Activated CD8-positive, alpha-beta memory T cell treated with anti-CD3 and anti-CD28 coated beads for 36 hours (primary cell): ENCODE measurements at regions not wholly inside any gene's neighbourhood (a gene's known extent, or its start where the extent isn't known, plus 50 kb on each side); places are given as distances from the start of the nearest gene placed in this dataset.

Source experiments
- CTCF ChIA-PET: fragments of 350-600 bp; sonication (Branson Sonifier 250); formaldehyde crosslinking; loops from one replicate; lab custom pipeline; 2021; ENCODE audit warnings: antibody characterized with exemption; lab: Charles Lee
- POLR2A ChIA-PET: fragments of 350-600 bp; sonication (Branson Sonifier 250); formaldehyde crosslinking; loops from one replicate; lab custom pipeline; 2021; ENCODE audit warnings: antibody characterized with exemption; lab: Charles Lee

GRCh38 chr2:239567786-239568185, 167.0 kb upstream of the HDAC4 start:
- CTCF ChIA-PET, result no interaction called here
- POLR2A ChIA-PET, result no interaction called here

GRCh38 chr2:239566995-239567568, 166.3 kb upstream of the HDAC4 start:
- CTCF ChIA-PET, result no interaction called here

GRCh38 chr2:239566162-239566994, 165.6 kb upstream of the HDAC4 start:
- CTCF ChIA-PET, result no interaction called here

More at GRCh38 chr2:239566995-239567568, 166.3 kb upstream of the HDAC4 start:
- POLR2A ChIA-PET, result no interaction called here

DNA sequence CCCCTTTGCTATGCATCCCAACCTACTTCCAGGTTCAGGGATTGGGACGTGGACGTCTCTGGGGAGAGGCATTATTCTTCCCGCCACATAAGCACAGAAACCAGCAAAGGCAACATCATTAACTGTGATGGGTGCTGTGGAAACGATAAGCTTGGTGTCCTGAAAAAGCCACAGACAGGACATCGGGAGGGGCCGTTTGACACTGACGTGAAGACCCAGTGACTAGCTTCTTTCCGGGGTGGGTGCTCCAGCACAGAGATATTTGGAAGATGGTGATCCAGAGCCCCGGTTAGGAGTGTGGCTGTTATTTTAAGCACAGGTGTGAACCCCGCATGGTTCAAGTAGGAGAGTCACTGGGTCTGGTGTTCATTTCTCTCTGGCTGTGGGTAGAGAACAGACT, 163.8 kb upstream of the HDAC4 start:
- POLR2A ChIA-PET, result no interaction called here
- CTCF ChIA-PET, result no interaction called here

More at GRCh38 chr2:239566162-239566994, 165.6 kb upstream of the HDAC4 start:
- POLR2A ChIA-PET, result interaction anchor here (0.5 kb wide), 1 partner anchor 282 kb away, joined by 3 read pairs; no protein-coding TSS in a partner anchor

- ChIA-PET POLR2A (no interaction called here), CTCF (no interaction called here)
Observed at GRCh38 chr2:239563561-239563960, 162.7 kb upstream of the HDAC4 start.

DNA sequence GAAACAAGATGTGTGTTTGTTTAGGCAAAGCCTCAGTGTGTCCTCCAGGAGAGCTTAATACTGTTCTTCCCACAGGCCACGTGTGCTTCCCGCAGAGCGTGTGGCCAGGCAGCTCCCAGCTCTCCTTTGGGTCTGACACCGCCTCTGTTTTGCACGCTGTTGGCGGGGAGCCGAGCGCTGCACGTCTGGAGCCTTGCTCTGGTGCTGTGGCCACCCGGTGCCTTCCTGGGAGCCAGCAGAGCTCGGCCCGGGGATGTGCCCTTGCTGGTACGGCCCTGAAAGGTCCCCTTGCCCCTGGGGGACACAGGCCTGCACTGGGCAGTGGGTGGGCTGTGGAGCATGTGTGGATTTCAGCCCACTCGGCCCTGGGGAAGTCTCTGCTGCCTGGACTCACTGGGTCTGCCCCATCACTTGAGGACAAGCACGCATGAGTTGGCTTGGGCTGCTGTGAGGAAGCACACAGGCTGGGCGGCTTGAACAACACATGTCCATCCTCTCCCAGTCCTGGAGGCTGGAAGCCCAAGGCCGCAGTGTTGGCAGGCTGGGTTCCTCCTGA, 160.7 kb upstream of the HDAC4 start:
- ChIA-PET CTCF (no interaction called here), POLR2A (no interaction called here)

- ChIA-PET POLR2A (no interaction called here), CTCF (no interaction called here)
Observed at GRCh38 chr2:239559417-239560261, 158.8 kb upstream of the HDAC4 start.

GRCh38 chr2:239558661-239559060, 157.8 kb upstream of the HDAC4 start:
- POLR2A ChIA-PET, result no interaction called here
- CTCF ChIA-PET, result no interaction called here

DNA sequence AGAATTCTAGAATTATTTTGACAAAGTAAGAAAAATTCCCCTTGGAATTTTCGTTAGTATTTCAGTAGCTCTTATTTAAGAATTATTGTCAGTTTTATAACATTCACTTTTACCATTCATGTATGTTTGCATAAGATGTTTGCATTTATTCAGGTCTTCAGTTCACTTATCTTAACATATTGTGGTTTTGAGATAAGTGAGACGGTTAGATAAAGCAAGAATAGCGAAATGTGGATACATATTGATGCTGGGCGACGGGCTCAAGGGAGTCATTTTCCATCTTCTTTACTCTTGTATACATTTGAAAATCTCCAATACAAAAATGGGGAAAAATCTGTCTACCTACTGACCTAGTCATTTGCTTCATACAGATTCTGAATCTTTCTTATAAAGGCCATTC, 156.7 kb upstream of the HDAC4 start:
- POLR2A ChIA-PET, result no interaction called here
- CTCF ChIA-PET, result no interaction called here

- ChIA-PET POLR2A (no interaction called here), CTCF (no interaction called here)
Observed at GRCh38 chr2:239555571-239555905, 154.7 kb upstream of the HDAC4 start.

DNA sequence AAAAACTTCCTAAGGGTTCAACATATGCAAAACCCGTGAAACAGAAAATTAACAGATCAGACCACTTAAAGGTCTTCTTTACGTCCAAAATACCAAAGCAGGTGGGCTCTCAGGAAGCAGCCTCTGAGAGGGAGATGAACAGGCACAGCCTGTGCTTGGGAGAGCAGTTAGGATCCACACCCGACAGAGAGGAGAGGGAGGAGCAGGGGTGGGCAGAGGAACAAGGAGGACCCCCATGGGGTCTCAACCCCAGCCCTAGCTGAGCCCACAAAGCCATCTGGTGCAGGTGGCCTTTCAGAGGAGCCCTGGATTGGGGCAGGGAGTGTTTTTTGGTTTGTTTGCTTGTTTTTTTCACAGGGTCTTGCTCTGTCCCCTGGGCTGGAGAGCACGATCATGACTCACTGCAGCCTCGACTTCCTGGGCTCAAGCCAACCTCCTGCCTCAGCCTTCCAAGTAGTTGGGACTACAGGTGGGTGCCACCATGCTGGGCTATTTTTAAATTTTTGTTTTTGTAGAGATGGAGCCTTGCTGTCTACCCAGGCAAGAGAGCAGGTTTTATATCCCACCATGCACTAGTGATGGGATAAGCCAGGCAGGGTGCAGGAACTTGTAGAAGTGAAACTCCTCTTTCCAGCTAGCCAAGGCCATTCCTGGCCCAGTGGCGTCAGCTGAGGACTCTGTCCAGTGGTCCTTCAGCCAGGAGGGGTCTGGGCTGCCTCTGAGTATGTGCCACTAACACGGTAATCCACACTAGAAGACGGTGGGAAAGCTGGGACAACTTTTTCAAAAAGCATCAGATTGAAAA, 154.1 kb upstream of the HDAC4 start:
- ChIA-PET POLR2A (no interaction called here), CTCF (no interaction called here)

DNA sequence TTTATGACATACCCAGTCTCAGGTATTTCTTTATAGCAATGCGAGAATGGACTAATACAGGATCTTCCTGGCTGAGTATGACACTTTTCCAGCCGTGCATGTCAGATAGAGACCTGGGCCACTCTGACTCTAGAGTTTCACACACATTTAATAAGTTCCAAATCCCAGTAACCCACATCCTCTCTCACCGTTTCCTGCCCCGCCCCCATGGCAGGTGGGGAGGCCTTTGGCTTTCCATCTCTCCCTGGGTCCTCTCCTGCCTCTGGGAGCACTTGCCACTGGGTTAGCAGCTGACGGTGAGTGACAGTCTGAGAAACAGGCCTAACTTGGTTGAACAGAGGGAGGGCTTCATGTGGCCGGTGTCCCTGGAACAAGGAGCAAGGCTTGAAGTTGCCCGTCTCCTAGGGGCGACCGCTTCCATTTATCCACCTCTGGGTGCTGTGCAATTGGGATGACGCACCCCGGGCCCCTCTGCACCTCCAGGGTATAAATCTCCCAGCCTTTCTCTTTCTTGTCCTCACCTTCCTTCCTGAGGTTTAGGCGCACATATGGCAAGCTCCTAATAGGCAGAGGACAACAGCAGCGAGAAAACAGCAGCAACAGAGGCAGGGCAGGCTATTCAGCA, 152.7 kb upstream of the HDAC4 start:
- ChIA-PET POLR2A (no interaction called here), CTCF (no interaction called here)

DNA sequence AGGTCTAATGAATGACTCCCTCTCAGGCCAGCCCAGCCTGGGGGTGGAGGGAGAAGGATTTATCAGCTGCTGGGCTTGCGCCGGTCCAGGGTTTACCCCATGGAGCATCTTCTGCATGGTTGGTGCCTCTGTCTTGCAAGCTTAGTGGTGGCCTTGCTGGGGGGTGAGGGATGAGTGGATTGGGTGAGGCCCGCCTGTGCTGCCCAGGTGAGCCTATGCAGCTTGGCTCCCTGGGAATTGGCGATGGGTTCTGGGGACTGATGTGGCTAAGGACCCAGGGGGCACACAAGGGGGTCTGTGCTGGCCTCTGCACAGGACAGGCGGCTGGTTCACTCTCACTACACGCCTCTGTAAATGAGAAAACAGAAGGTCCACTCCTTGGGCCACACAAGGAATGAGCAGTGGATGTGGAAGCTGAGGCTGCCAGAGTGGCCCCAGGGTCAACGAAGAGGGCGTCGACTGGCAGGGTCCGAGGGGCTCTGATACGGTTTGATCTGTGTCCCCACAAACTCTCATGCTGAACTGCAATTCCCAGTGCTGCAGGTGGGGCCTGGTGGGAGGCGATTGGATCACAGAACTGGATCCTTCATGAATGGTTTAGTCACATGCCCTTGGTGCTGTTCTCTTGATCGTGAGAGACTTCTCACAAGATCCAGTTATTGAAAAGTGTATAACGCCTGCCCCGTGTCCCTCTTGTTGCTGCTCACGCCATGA, 151.6 kb upstream of the HDAC4 start:
- CTCF ChIA-PET, result no interaction called here
- POLR2A ChIA-PET, result no interaction called here

- POLR2A ChIA-PET, result no interaction called here
- CTCF ChIA-PET, result no interaction called here
Observed at GRCh38 chr2:239551206-239551605, 150.4 kb upstream of the HDAC4 start.

DNA sequence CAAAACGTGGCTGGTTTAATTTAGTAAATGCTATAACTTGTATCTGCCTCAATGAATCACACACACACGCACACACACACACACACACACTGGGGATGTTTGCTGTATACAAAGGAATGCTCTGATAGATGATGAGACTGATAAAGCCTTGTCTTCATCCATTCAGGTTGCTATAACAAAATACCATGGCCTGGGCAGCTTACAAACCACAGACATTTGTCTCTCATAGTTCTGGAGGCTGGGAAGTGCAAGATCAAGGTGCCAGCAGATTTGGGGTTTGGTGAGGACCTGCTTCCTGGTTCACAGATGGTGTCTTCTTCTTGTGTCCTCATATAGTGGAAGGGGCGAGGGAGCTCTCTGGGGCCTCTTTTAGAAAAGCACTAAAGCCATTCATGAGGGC, 149.5 kb upstream of the HDAC4 start:
- POLR2A ChIA-PET, result no interaction called here
- CTCF ChIA-PET, result no interaction called here

GRCh38 chr2:239549711-239550255, 149.0 kb upstream of the HDAC4 start:
- POLR2A ChIA-PET, result no interaction called here

DNA sequence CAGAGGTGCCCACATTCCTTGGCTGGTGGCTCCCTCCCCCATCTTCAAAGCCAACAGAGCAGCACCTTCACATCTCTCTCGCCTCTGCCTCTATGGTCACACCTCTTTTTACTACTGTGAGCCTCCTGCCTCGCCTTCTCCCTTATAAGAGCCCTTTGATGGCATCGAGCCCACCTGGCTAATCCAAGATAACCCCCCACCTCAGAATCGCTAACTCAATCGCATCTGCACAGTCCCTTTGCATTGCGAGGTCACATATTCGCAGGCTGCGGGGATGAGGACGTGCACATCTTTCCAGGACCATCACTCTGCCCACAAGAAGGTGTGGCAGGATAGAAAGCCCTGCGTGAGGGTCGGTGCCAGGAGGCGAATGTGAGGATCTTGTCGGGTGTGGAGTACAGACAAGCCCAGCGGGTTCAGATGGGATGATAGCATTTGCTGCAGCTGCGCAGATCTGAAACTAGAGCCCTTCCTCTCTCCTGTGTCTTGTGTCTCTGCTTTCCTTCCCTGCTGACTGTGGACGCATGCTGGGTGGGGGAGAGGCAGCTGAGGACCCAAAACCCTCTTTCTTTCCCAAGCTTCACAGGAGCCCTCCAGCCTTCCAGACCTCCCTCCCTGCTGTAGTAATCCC, 148.3 kb upstream of the HDAC4 start:
- ChIA-PET POLR2A (no interaction called here), CTCF (no interaction called here)

More at GRCh38 chr2:239549711-239550255, 149.0 kb upstream of the HDAC4 start:
- CTCF ChIA-PET, result no interaction called here

DNA sequence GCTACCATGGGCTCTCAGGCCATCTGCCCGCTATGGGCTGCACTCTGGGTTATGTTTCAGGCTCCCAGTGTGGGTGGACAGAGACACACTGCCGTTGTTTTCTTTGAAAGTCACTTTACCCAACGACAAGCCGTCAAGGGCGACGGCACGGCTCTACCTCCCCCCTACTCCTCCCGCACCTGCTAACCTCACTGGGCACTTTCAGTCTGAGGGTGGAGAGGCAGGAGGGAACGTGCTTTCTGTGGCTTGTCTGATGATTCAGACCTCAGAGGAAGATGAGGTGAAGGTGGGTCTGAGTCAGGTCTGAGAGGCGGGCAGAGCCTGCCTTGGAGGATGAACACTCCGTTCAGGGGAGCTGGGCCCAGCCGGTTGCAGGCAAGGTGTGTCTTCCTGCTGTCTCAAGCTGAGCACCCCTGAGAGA, 147.6 kb upstream of the HDAC4 start:
- POLR2A ChIA-PET, result no interaction called here
- CTCF ChIA-PET, result no interaction called here
